K562 (cell line): ENCODE measurements at regions not wholly inside any gene's neighbourhood (a gene's known extent, or its start where the extent isn't known, plus 50 kb on each side); places are given as distances from the start of the nearest gene placed in this dataset.

Experiments
- ATAC-seq: fragments of 200-7000 bp; cut with Tn5 transposase; 3 replicates; pipeline ENCODE4 v1.9.1; 2020; ENCODE audit warnings: moderate library complexity
- BruUV-seq: library from RNA; stranded (reverse); fragments of 400-500 nt; replicated peaks from 2 replicates; lab custom pipeline; 2021; lab: Mats Ljungman, UMichigan
- CTCF ChIA-PET: fragments of 300-600 bp; formaldehyde crosslinking; extraction: SDS; loops from one replicate; lab custom pipeline; 2021; ENCODE audit warnings: low intra/inter-chr PET ratio; lab: Yijun Ruan, JAX
- POLR2A ChIA-PET: fragments of 300-600, 350-650 bp; sonication (Branson Sonifier 250); formaldehyde crosslinking; extraction: SDS; loops from one replicate; lab custom pipeline; 2021; ENCODE audit warnings: antibody characterized with exemption, inconsistent platforms; lab: Yijun Ruan, JAX
- DNase-seq, 4 experiments: peaks; one replicate each; pipeline versions ENCODE4 v3.0.0 to v3.0.0-alpha.2; 2011 to 2018; ENCODE audit warnings: low spot score in 3 of 4, mixed read lengths in 3 of 4; ENCODE audit errors: extremely low read depth in 1 of 4
- FAIRE-seq: peaks from 2 replicates; lab custom pipeline; 2011; peaks lifted over from hg19 to GRCh38; lab: Jason Lieb, UNC
- H2AFZ ChIP-seq: 2 replicates; pipeline ENCODE4 v1.6.0; 2011; ENCODE audit warnings: low read depth, low read length, control low read depth, inconsistent platforms
- H3K27ac ChIP-seq: fragments of 200-600 bp; 3 replicates; pipeline ENCODE4 v1.8.0; 2011; ENCODE audit warnings: low read depth, mild to moderate bottlenecking, control low read depth, inconsistent platforms, low read length, moderate library complexity, mixed read lengths; ENCODE audit errors: extremely low read depth
- H3K27me3 ChIP-seq, 2 experiments: fragments of 300-600 bp in 1 of 2; 2 replicates in 1 of 2; 3 replicates in 1 of 2; pipeline versions ENCODE4 v1.6.0 to v1.8.0; 2011; ENCODE audit warnings: inconsistent platforms in 2 of 2, low read length in 2 of 2, mild to moderate bottlenecking in 1 of 2, mixed read lengths in 1 of 2, moderate library complexity in 1 of 2; ENCODE audit not compliant: control insufficient read depth in 2 of 2, insufficient read depth in 2 of 2
- H3K36me3 ChIP-seq: fragments of 300-600 bp; 3 replicates; pipeline ENCODE4 v1.8.0; 2011; ENCODE audit warnings: mild to moderate bottlenecking, low read length, inconsistent platforms; ENCODE audit not compliant: control insufficient read depth, insufficient read depth
- H3K4me1 ChIP-seq, 2 experiments: fragments of 200-600 bp in 1 of 2; replicated peaks in 1 of 2; 2 replicates in 1 of 2; 3 replicates in 1 of 2; pipeline versions ENCODE4 v1.5.1 to v1.8.0; 2011; ENCODE audit warnings: inconsistent platforms in 2 of 2, low read length in 2 of 2, mild to moderate bottlenecking in 1 of 2, mixed read lengths in 1 of 2, moderate library complexity in 1 of 2; ENCODE audit not compliant: control insufficient read depth in 2 of 2, insufficient read depth in 2 of 2
- H3K4me2 ChIP-seq: 2 replicates; pipeline ENCODE4 v1.6.1; 2011; ENCODE audit warnings: low read length, control low read depth, inconsistent platforms, mixed read lengths; ENCODE audit not compliant: insufficient read depth
- H3K4me3 ChIP-seq: fragments of 200-600 bp; sonication (generic), shearing (Covaris generic); 2 replicates; pipeline ENCODE4 v1.5.1; 2016; ENCODE audit warnings: control low read depth, inconsistent platforms
- H3K79me2 ChIP-seq: fragments of 200-600 bp; 3 replicates; pipeline ENCODE4 v1.8.0; 2011; ENCODE audit warnings: low read length, inconsistent platforms; ENCODE audit not compliant: control insufficient read depth, insufficient read depth
- H3K9ac ChIP-seq, 2 experiments: 2 replicates each; pipeline versions ENCODE4 v1.6.0 to v1.6.1; 2011; ENCODE audit warnings: low read depth in 2 of 2, low read length in 2 of 2, control low read depth in 1 of 2, inconsistent platforms in 1 of 2, mild to moderate bottlenecking in 1 of 2, mixed read lengths in 1 of 2; ENCODE audit not compliant: insufficient read depth in 1 of 2
- H3K9me1 ChIP-seq: one replicate; pipeline ENCODE4 v1.6.0; 2011; ENCODE audit warnings: inconsistent platforms, mild to moderate bottlenecking, low read length, moderate library complexity; ENCODE audit not compliant: control insufficient read depth, insufficient read depth
- H3K9me3 ChIP-seq: replicated peaks from 2 replicates; pipeline ENCODE4 v1.5.1; 2011; ENCODE audit warnings: low read depth, low read length, inconsistent platforms; ENCODE audit not compliant: control insufficient read depth, insufficient read depth
- H4K20me1 ChIP-seq: replicated peaks from 2 replicates; pipeline ENCODE4 v1.6.1; 2011; ENCODE audit warnings: low read length, inconsistent platforms, mixed read lengths; ENCODE audit not compliant: control insufficient read depth, insufficient read depth
- CEBPG ChIP-seq, 3 experiments: fragments of 200-800 bp in 1 of 3; sonication (Bioruptor generic) in 1 of 3; sonication (generic) in 1 of 3; formaldehyde crosslinking in 1 of 3; IDR thresholded peaks in 2 of 3; conservative IDR thresholded peaks in 1 of 3; 2 replicates each; pipeline versions ENCODE4 v1.6.1 to v1.8.0; 2016 to 2022; ENCODE audit warnings: missing compliant biosample characterization in 2 of 3, missing genetic modification characterization in 2 of 3, mild to moderate bottlenecking in 1 of 3, missing genetic modification reagents in 1 of 3
- FIP1L1 ChIP-seq: fragments of 200-400 bp; formaldehyde crosslinking; IDR thresholded peaks from 2 replicates; pipeline ENCODE4 v1.6.1; 2018; ENCODE audit warnings: mild to moderate bottlenecking, low read depth, low read length; ENCODE audit not compliant: poor library complexity, severe bottlenecking
- MCM3 ChIP-seq: fragments of 450-650 bp; IDR thresholded peaks from 2 replicates; pipeline ENCODE4 v1.6.1; 2016
- MTF1 ChIP-seq: fragments of 250-450 bp; sonication (Bioruptor Pico); IDR thresholded peaks from 2 replicates; pipeline ENCODE4 v1.9.0; 2021; ENCODE audit warnings: moderate library complexity, mild to moderate bottlenecking, inconsistent platforms, borderline replicate concordance
- NR1H2 ChIP-seq: sonication (generic); formaldehyde crosslinking; IDR thresholded peaks from 2 replicates; pipeline ENCODE4 v1.4.0; 2020; ENCODE audit warnings: mild to moderate bottlenecking, missing genetic modification reagents
- ZNF436 ChIP-seq: fragments of 250-450, 450-650 bp; sonication (Bioruptor Pico); formaldehyde crosslinking; IDR thresholded peaks from 2 replicates; pipeline ENCODE4 v1.7.0; 2020; ENCODE audit warnings: mild to moderate bottlenecking
- ZNF655 ChIP-seq: fragments of 250-450 bp; sonication (Bioruptor Pico); IDR thresholded peaks from 2 replicates; pipeline ENCODE4 v1.5.0; 2021
- ZNF780A ChIP-seq: fragments of 250-450 bp; sonication (Bioruptor Pico); IDR thresholded peaks from 2 replicates; pipeline ENCODE4 v1.5.0; 2021; ENCODE audit warnings: mild to moderate bottlenecking
- WGBS: fragments of 100-300 bp; shearing (Covaris generic); methylation state at CpG from one replicate; pipeline ENCODE4 v1.1.6; 2016; ENCODE audit warnings: low coverage, mixed read lengths; ENCODE audit not compliant: insufficient coverage; ENCODE audit errors: missing lambda C conversion rate; 5-methylcytosine and 5-hydroxymethylcytosine counted together
- in situ Hi-C: fragments of 300-500 bp; cut with MboI; formaldehyde crosslinking; loops from 4 replicates; pipeline ENCODE4 v1.15.0; 2018; ENCODE audit warnings: inconsistent platforms, mixed read lengths
- intact Hi-C: fragments of 100-400 bp; cut with micrococcal nuclease; formaldehyde crosslinking; loops from 2 replicates; pipeline ENCODE4 v1.14.2; 2022

- Histone ChIP-seq H3K4me2 (no peak overlapping the region), H3K4me3 (no peak overlapping the region), H3K4me1 (no peaks in the 10 kb centered on the region), H3K79me2 (no peaks in the 10 kb centered on the region)
- 2% methylated on average over 5 of the region's 5 CpGs for WGBS
- intact Hi-C loops = no loop called here
- no peak for ATAC-seq
- no peak for DNase-seq
- no peak for TF ChIP-seq CEBPG (CRISPR knock-in tag; IDR thresholded peaks at IDR 0.05)
- TF ChIP-seq CEBPG (tag; conservative IDR thresholded peaks at IDR 0.05 in 1 of 2, IDR thresholded peaks at IDR 0.05 in 1 of 2) = 0 out of 4 replicates have a peak, but pooled peaks of 1 of the 2 experiments have one; percentile 4
- TF ChIP-seq NR1H2 (CRISPR knock-in tag) = no peak
- TF ChIP-seq ZNF436 (CRISPR knock-in tag) = no peak
- TF ChIP-seq, all 486 proteins: peak for 1
- in situ Hi-C loops = no loop called here
- BruUV-seq = no TSS peak
- Histone ChIP-seq H3K27me3 (no peaks in the 10 kb centered on the region), H3K27ac (no peak overlapping the region), H4K20me1 (no peaks in the 10 kb centered on the region), H3K9ac (no peak overlapping the region), H3K36me3 (no peaks in the 10 kb centered on the region), H2AFZ (no peak overlapping the region), H3K9me3 (no peaks in the 10 kb centered on the region), H3K9me1 (no peaks in the 10 kb centered on the region)
- no peak for FAIRE-seq
- POLR2A ChIA-PET = no interaction called here
- CTCF ChIA-PET = no interaction called here
Measured at GRCh38 chr6:126701676-126702560, 362.0 kb downstream of the CENPW start.

- intact Hi-C loops = no loop called here
- Histone ChIP-seq H4K20me1 (no peaks in the 10 kb centered on the region), H3K9ac (no peak overlapping the region), H2AFZ (no peak overlapping the region), H3K4me2 (no peak overlapping the region), H3K9me3 (0 out of 2 replicates have a peak, but pooled peaks cover 3% of the 10 kb centered on the region), H3K4me3 (no peak overlapping the region), H3K4me1 (no peaks in the 10 kb centered on the region), H3K9me1 (no peaks in the 10 kb centered on the region), H3K27ac (no peak overlapping the region), H3K36me3 (no peaks in the 10 kb centered on the region), H3K27me3 (no peaks in the 10 kb centered on the region), H3K79me2 (no peaks in the 10 kb centered on the region)
- CTCF ChIA-PET = no interaction called here
- DNase-seq (no peak), ATAC-seq (no peak), FAIRE-seq (no peak)
- in situ Hi-C loops = no loop called here
- 3% methylated on average over 2 of the region's 2 CpGs for WGBS
- POLR2A ChIA-PET = no interaction called here
- no TSS peak for BruUV-seq
- TF ChIP-seq FIP1L1 = no peak
- no peak for TF ChIP-seq ZNF780A (CRISPR knock-in tag)
- TF ChIP-seq ZNF655 (CRISPR knock-in tag) = no peak
- TF ChIP-seq MCM3 = no peak
- no peak for TF ChIP-seq MTF1 (CRISPR knock-in tag)
Measured at GRCh38 chr6:126716032-126716431, 376.1 kb downstream of the CENPW start.
